Karpas-422 (cell line): ENCODE measurements at regions not wholly inside any gene's neighbourhood (a gene's known extent, or its start where the extent isn't known, plus 50 kb on each side); places are given as distances from the start of the nearest gene placed in this dataset.

Source experiments
- DNase-seq: peaks from one replicate; pipeline ENCODE4 v3.0.0-alpha.2; 2015
- H2AFZ ChIP-seq: fragments of 200-600 bp; sonication (generic); 2 replicates; pipeline ENCODE4 v1.6.1; 2014; ENCODE audit warnings: antibody characterized with exemption, low read length, mixed read lengths
- H3K27ac ChIP-seq: fragments of 200-600 bp; sonication (generic); 2 replicates; pipeline ENCODE4 v1.5.1; 2014; ENCODE audit warnings: mild to moderate bottlenecking, low read length, moderate library complexity
- H3K27me3 ChIP-seq: fragments of 200-600 bp; sonication (generic); 2 replicates; pipeline ENCODE4 v1.6.1; 2014; ENCODE audit warnings: low read length, mixed read lengths
- H3K36me3 ChIP-seq: fragments of 200-600 bp; sonication (generic); 2 replicates; pipeline ENCODE4 v1.6.1; 2014; ENCODE audit warnings: low read length, mixed read lengths; ENCODE audit not compliant: insufficient read depth
- H3K4me1 ChIP-seq: fragments of 200-600 bp; sonication (generic); 2 replicates; pipeline ENCODE4 v1.6.1; 2014; ENCODE audit warnings: mild to moderate bottlenecking, low read length, mixed read lengths
- H3K4me2 ChIP-seq: fragments of 200-600 bp; sonication (generic); 2 replicates; pipeline ENCODE4 v1.6.1; 2014; ENCODE audit warnings: low read length, low read depth, mild to moderate bottlenecking; ENCODE audit not compliant: poor library complexity, severe bottlenecking
- H3K4me3 ChIP-seq: fragments of 200-600 bp; sonication (generic); 2 replicates; pipeline ENCODE4 v1.5.1; 2014; ENCODE audit warnings: mild to moderate bottlenecking, antibody characterized with exemption, low read length, mixed read lengths
- H3K79me2 ChIP-seq: fragments of 200-600 bp; sonication (generic); 2 replicates; pipeline ENCODE4 v1.6.1; 2014; ENCODE audit warnings: mild to moderate bottlenecking, low read length, mixed read lengths
- H3K9ac ChIP-seq: fragments of 200-600 bp; sonication (generic); 2 replicates; pipeline ENCODE4 v1.6.0; 2014; ENCODE audit warnings: low read length
- H3K9me2 ChIP-seq: fragments of 200-600 bp; sonication (generic), shearing (Covaris generic); replicated peaks from 2 replicates; pipeline ENCODE4 v1.6.0; 2014; ENCODE audit warnings: mild to moderate bottlenecking, low read length, moderate library complexity; ENCODE audit not compliant: insufficient read depth
- H3K9me3 ChIP-seq: fragments of 300-700, 200-600 bp; sonication (generic); 2 replicates; pipeline ENCODE4 v1.6.1; 2014; ENCODE audit warnings: low read length, mixed read lengths
- H4K20me1 ChIP-seq: fragments of 200-600 bp; sonication (generic); 2 replicates; pipeline ENCODE4 v1.6.1; 2014; ENCODE audit warnings: mild to moderate bottlenecking, antibody characterized with exemption, low read length, low read depth; ENCODE audit not compliant: insufficient read depth

DNA sequence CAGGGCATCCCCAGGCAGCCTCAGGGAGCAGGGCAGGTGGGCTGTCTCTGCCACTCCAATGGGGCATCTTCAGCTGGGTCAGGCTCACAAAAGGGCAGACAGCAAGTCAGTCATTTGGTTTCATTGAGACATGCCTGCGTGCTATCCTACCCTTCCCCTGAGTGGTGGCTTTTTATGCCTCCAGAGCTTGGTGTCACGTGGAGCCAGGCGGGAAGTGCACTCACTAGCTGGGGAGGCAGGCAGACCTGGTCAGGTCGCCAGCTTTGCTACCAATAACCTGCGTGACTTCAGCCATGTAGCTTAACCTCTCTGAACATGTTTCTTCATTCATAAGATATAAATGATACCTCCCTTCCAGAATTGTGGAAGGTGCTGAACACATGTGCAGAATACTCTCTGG, 415.0 kb downstream of the SOX9 start:
- Histone ChIP-seq H3K27ac (no peak overlapping the region), H3K79me2 (no peaks in the 10 kb centered on the region), H2AFZ (no peak overlapping the region), H3K9me2 (no peaks in the 10 kb centered on the region), H3K4me2 (no peak overlapping the region), H3K4me3 (no peak overlapping the region), H3K9me3 (no peaks in the 10 kb centered on the region; the same call in 1 of the 2 replicates), H3K36me3 (no peaks in the 10 kb centered on the region), H4K20me1 (no peaks in the 10 kb centered on the region), H3K9ac (no peak overlapping the region), H3K27me3 (peaks cover 7% of the 10 kb centered on the region; the same call in 1 of the 2 replicates), H3K4me1 (peaks cover 16% of the 10 kb centered on the region)
- peak; percentile 32 for DNase-seq

DNA sequence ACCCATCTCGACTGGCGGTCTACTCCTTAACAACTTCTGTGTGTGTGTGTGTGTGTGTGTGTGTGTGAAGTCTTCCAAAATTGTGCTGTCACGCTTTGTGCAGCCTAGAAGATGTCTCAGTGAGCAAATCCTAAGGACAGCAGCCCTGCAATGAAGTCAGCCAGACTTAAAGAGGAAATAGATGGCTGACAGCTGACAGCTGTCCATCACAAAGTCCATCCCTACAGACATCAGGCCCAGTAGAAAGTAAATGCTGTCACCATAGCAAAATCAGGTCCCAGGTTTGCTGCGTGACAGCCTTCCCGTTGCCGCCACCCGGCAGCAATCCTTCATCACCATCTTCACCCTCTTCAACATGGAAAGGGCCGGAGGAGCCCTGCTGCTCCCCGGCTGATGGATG, 416.0 kb downstream of the SOX9 start:
- H3K4me3 ChIP-seq, result no peak overlapping the region
- no peak overlapping the region for H3K27ac ChIP-seq
- H2AFZ ChIP-seq, result no peak overlapping the region
- no peak overlapping the region for H3K9ac ChIP-seq
- H3K4me2 ChIP-seq, result no peak overlapping the region
- H3K4me1 ChIP-seq, result peaks cover 16% of the 10 kb centered on the region
- no peaks in the 10 kb centered on the region; the same call in 1 of the 2 replicates for H3K9me3 ChIP-seq
- peak; percentile 27 for DNase-seq
- no peaks in the 10 kb centered on the region for H3K36me3 ChIP-seq
- no peaks in the 10 kb centered on the region for H4K20me1 ChIP-seq
- peaks cover 7% of the 10 kb centered on the region; the same call in 1 of the 2 replicates for H3K27me3 ChIP-seq
- no peaks in the 10 kb centered on the region for H3K9me2 ChIP-seq
- no peaks in the 10 kb centered on the region for H3K79me2 ChIP-seq

DNA sequence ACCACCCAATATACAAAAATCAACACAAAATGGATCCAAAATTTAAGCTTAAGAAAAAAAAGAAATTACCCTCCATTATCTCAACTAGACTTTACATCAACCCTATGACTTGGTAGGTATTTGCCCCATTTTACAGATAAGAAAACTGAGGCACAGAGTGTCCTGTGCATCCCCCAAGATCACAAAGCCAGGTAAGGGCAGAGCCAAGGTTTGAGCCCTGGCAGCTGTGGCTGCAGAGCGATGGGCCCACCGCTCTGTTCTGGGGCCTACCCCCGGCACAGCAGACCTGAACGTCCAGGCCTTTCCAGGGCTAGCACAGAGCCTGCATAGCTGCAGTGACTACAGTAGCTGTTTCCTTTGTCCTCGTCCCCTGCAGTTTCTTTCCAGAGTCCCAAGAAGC, 417.6 kb downstream of the SOX9 start:
- Histone ChIP-seq H3K9me3 (no peaks in the 10 kb centered on the region; the same call in 1 of the 2 replicates), H3K4me1 (peaks cover 16% of the 10 kb centered on the region), H2AFZ (no peak overlapping the region), H3K36me3 (no peaks in the 10 kb centered on the region), H3K4me2 (no peak overlapping the region), H3K27ac (no peak overlapping the region), H3K9me2 (no peaks in the 10 kb centered on the region), H3K79me2 (no peaks in the 10 kb centered on the region), H3K9ac (no peak overlapping the region), H4K20me1 (no peaks in the 10 kb centered on the region), H3K4me3 (no peak overlapping the region), H3K27me3 (peaks cover 7% of the 10 kb centered on the region; the same call in 1 of the 2 replicates)
- no peak for DNase-seq

DNA sequence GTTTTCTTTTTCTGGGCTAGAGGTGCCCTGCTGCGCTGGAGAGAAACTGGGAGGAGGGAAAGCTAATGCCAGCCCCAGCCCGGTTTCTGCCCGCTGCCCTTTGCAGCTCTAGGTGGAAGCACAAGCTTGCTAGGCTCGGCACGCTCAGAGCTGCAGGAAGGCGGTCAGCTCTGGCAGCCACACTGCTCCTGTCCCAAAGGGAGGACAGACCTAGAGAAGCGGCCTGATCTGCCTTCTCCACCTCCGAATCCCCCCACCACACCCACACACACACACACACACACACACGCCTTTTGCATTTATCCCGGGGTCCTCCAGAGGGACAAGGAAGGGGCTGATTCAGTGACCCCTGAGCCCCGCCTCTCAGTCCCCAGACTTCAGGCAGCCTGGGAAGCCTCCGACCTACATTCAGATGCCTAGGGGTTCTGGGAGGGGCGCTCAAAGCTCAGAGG, 418.1 kb downstream of the SOX9 start:
- peaks cover 16% of the 10 kb centered on the region for H3K4me1 ChIP-seq
- peaks cover 7% of the 10 kb centered on the region; the same call in 1 of the 2 replicates for H3K27me3 ChIP-seq
- no peaks in the 10 kb centered on the region for H3K79me2 ChIP-seq
- H4K20me1 ChIP-seq, result no peaks in the 10 kb centered on the region
- no peak overlapping the region for H2AFZ ChIP-seq
- H3K36me3 ChIP-seq, result no peaks in the 10 kb centered on the region
- H3K9me3 ChIP-seq, result no peaks in the 10 kb centered on the region; the same call in 1 of the 2 replicates
- H3K9me2 ChIP-seq, result no peaks in the 10 kb centered on the region
- no peak overlapping the region for H3K27ac ChIP-seq
- H3K4me3 ChIP-seq, result no peak overlapping the region
- H3K4me2 ChIP-seq, result no peak overlapping the region
- no peak for DNase-seq
- H3K9ac ChIP-seq, result no peak overlapping the region

DNA sequence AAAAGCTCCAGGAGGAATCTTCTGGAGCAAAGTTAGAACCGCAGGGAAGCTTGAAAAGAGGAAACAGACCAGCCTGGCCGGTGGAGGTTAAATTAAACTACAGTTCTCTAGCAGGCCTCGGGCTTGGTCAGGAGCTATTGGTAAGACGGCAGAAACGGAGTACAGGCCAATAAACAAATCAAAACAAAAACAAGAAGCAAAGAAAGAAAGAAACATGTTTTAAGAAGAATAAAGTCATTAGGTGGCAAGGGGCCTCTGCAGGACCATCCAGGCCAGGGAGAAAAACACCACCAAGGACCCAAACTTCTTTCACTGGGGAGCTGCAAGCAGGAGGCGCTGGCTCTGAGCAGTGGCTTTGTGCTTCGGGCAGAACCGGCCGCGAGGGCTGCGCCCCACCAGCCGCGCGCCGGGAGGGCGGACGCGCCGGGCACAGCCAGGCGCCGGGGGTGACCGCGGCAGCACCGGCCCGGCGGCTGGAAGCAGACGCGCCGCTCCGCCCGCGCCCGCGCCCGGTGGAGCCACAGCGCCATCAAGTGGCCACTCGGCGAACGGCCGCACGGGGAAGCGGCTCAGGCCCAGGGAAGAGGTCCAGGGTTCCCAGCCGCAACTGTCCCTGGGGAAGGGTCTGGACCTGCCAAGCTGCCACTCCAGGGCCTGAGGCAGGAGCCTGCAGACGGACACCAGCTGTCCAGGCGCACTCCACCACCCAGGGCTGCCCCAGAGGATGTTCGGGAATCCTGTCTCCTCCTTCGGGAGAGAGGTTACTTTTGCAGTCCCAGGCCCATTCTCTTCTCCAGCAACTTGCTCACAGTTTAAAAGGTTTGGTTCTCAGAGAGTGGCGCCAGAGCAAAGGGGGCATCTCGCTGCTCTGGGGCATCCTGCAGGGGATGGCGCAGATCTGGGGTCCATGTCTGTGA, 419.4 kb downstream of the SOX9 start:
- H3K9me3 ChIP-seq, result no peaks in the 10 kb centered on the region
- H3K4me1 ChIP-seq, result peaks cover 16% of the 10 kb centered on the region
- peak overlapping the region; percentile 25 for H3K4me3 ChIP-seq
- peaks cover 5% of the 10 kb centered on the region; the same call in 1 of the 2 replicates for H3K27me3 ChIP-seq
- no peaks in the 10 kb centered on the region for H3K36me3 ChIP-seq
- peak; percentile 85 for DNase-seq
- no peaks in the 10 kb centered on the region for H4K20me1 ChIP-seq
- H3K9me2 ChIP-seq, result no peaks in the 10 kb centered on the region
- peak overlapping the region; percentile 55 for H3K4me2 ChIP-seq
- H3K9ac ChIP-seq, result peak overlapping the region; percentile 48
- H2AFZ ChIP-seq, result no peak overlapping the region
- H3K79me2 ChIP-seq, result no peaks in the 10 kb centered on the region
- no peak overlapping the region for H3K27ac ChIP-seq

DNA sequence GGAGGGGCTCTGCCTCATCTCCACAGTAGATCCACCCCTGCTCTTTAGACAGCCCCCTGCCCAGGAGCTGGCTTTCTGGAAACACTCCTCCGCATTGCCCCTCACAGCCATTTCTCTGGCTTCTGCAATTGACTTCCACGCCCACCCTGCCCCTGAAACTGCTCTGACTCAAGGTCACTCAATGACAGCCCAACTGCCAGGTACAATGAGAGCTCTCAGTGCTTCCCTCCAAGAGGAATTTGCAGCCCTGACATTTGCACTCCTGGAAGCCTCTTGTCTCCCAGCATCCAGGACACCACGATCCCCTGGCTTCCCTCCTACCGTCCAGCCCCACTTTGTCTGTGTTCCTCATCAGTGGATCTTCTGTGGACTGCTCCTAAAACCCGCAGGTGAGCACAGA, 421.5 kb downstream of the SOX9 start:
- no peaks in the 10 kb centered on the region for H3K9me2 ChIP-seq
- no peak for DNase-seq
- no peaks in the 10 kb centered on the region for H3K79me2 ChIP-seq

DNA sequence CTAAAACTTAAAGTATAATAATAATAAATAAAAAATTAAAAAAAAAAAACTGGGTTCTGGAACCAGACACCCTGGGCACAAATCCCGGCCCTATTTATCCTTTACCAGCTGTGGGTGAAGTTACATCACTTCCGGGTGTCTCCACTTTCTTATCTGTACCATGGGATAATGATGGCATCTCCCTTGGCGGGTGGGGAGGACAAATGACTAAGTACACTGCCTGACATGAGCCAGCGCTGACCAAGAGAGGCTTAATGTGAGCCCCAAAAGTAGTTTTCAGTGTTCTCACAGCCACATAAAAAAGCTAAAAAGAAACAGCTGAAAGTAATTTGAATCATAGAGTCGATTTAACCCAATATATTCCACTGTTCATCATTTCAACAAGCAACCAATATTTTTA, 424.9 kb downstream of the SOX9 start:
- Histone ChIP-seq H4K20me1 (no peaks in the 10 kb centered on the region), H2AFZ (no peak overlapping the region), H3K9ac (no peak overlapping the region), H3K4me3 (no peak overlapping the region), H3K4me2 (no peak overlapping the region), H3K4me1 (no peaks in the 10 kb centered on the region), H3K79me2 (no peaks in the 10 kb centered on the region), H3K9me2 (no peaks in the 10 kb centered on the region), H3K27me3 (no peaks in the 10 kb centered on the region), H3K36me3 (no peaks in the 10 kb centered on the region), H3K9me3 (no peaks in the 10 kb centered on the region), H3K27ac (no peak overlapping the region)
- no peak for DNase-seq

More for the DNA sequence above, 421.5 kb downstream of the SOX9 start:
- Histone ChIP-seq H3K27ac (no peak overlapping the region), H3K4me1 (peaks cover 16% of the 10 kb centered on the region), H3K36me3 (no peaks in the 10 kb centered on the region), H2AFZ (no peak overlapping the region), H3K4me2 (no peak overlapping the region), H3K4me3 (no peak overlapping the region), H4K20me1 (no peaks in the 10 kb centered on the region), H3K9ac (no peak overlapping the region), H3K27me3 (peaks cover 5% of the 10 kb centered on the region; the same call in 1 of the 2 replicates), H3K9me3 (no peaks in the 10 kb centered on the region)

DNA sequence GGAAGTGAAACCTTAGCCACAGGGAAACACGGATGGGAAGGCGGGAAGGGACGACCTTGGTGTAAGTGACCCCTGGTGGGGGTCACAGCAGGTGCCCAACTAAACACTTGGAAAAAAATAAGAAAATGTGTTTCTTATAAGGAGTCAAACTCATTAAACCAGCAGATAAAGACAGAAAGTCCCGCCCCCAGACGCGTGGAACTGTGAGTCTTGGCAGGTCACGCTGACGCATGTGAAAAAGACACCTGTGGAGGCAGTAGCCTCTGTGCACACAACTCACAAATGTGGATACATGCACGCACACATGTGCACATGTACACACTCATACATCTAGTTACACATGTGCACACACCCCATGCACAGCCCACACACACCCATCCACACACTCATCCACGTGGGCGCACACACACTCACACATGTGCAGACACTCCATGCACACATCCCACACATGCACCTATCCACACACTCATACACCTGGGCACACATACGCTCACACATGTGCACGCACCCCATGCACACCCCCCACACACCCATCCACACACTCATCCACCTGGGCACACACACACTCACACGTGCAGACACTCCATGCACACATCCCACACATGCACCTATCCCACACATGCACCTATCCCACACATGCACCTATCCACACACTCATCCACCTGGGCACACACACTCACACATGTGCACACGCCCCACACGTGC, 432.4 kb downstream of the SOX9 start:
- H3K79me2 ChIP-seq, result no peaks in the 10 kb centered on the region
- DNase-seq, result no peak

More for the DNA sequence above, 432.4 kb downstream of the SOX9 start:
- Histone ChIP-seq H3K27ac (no peak overlapping the region), H3K9me2 (no peaks in the 10 kb centered on the region), H4K20me1 (no peaks in the 10 kb centered on the region), H3K4me2 (no peak overlapping the region), H2AFZ (no peak overlapping the region), H3K9ac (no peak overlapping the region), H3K27me3 (no peaks in the 10 kb centered on the region), H3K36me3 (no peaks in the 10 kb centered on the region), H3K9me3 (no peaks in the 10 kb centered on the region), H3K4me1 (no peaks in the 10 kb centered on the region), H3K4me3 (no peak overlapping the region)
